ENCODE measurements at regions not wholly inside any gene's neighbourhood (a gene's known extent, or its start where the extent isn't known, plus 50 kb on each side); places are given as distances from the start of the nearest gene placed in this dataset.

DNA sequence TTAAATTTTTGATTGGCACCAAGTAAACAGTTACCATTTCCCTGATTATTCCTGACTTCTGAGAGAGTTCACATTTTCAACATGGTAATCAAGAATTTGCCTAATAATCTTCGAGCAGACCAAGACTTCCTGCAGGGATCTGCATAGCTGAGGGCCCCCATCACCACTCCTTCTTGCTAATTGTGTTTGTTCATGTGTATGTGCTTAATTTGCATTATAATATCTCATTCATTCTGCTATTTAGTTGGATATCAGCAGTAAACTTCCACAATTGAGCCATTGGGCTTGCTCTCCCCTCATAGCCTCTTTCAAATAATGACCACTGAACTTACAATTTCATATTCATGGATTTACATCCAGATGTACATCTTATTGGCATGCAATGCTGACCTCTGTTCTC lies 292.5 kb downstream of the SPATA18 start:
- Histone ChIP-seq H3K9me2 (ENCODE audit: low read depth, low read length) (no peaks in the 10 kb centered on the region), H3K36me3 (ENCODE audit: insufficient read depth, low read length) (no peaks in the 10 kb centered on the region), H3K9me3 (ENCODE audit: low read length) (no peaks in the 10 kb centered on the region), H3K4me3 (ENCODE audit: low read depth, low read length, poor library complexity, severe bottlenecking) (no peak overlapping the region), H3K4me1 (ENCODE audit: insufficient read depth, low read length, severe bottlenecking) (no peaks in the 10 kb centered on the region), H3K27me3 (ENCODE audit: insufficient read depth, low read length) (no peaks in the 10 kb centered on the region), H3K27ac (ENCODE audit: low read depth, low read length, poor library complexity, severe bottlenecking) (no peak overlapping the region), H2AFZ (ENCODE audit: low read length) (no peak overlapping the region), H3F3A (ENCODE audit: insufficient read depth, low read length) (no peaks in the 10 kb centered on the region), H3K79me2 (ENCODE audit: insufficient read depth, low read length) (no peaks in the 10 kb centered on the region), H3K4me2 (ENCODE audit: low read length) (no peak overlapping the region), H4K20me1 (ENCODE audit: insufficient read depth, low read length) (no peaks in the 10 kb centered on the region), H3K9ac (ENCODE audit: low read length) (no peak overlapping the region)
- TF ChIP-seq, protein P1, sequence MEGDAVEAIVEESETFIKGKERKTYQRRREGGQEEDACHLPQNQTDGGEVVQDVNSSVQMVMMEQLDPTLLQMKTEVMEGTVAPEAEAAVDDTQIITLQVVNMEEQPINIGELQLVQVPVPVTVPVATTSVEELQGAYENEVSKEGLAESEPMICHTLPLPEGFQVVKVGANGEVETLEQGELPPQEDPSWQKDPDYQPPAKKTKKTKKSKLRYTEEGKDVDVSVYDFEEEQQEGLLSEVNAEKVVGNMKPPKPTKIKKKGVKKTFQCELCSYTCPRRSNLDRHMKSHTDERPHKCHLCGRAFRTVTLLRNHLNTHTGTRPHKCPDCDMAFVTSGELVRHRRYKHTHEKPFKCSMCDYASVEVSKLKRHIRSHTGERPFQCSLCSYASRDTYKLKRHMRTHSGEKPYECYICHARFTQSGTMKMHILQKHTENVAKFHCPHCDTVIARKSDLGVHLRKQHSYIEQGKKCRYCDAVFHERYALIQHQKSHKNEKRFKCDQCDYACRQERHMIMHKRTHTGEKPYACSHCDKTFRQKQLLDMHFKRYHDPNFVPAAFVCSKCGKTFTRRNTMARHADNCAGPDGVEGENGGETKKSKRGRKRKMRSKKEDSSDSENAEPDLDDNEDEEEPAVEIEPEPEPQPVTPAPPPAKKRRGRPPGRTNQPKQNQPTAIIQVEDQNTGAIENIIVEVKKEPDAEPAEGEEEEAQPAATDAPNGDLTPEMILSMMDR (IDR thresholded peaks at IDR 0.05; ENCODE audit: low read length): no peak
- TF ChIP-seq EZH2 (IDR thresholded peaks at IDR 0.05; ENCODE audit: borderline replicate concordance, low read length): no peak

DNA sequence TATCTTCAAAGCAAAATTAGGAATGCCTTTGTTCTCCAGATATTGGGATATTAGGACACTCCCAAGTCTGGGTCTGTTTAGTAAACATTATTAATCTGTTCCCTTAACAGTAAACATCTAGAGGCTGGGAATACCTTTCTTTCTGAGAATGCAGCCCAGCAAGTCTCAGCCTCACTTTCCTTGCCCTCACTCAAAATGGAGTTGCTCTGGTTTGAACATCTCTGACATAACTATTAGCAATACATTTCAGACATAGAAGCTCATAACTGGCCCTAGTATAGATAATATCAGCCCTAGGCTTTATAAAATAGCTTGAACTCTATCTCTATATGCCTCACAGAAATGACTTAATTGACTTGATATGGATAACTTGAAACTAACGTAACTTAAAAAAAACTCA lies 299.8 kb downstream of the SPATA18 start:
- Histone ChIP-seq H3F3A (ENCODE audit: insufficient read depth, low read length) (no peaks in the 10 kb centered on the region), H3K9me2 (ENCODE audit: low read depth, low read length) (no peaks in the 10 kb centered on the region), H3K36me3 (ENCODE audit: insufficient read depth, low read length) (no peaks in the 10 kb centered on the region), H4K20me1 (ENCODE audit: insufficient read depth, low read length) (no peaks in the 10 kb centered on the region), H3K27me3 (ENCODE audit: insufficient read depth, low read length) (no peaks in the 10 kb centered on the region), H3K79me2 (ENCODE audit: insufficient read depth, low read length) (no peaks in the 10 kb centered on the region), H3K9ac (ENCODE audit: low read length) (no peak overlapping the region), H3K27ac (ENCODE audit: low read depth, low read length, poor library complexity, severe bottlenecking) (no peak overlapping the region), H3K4me2 (ENCODE audit: low read length) (no peak overlapping the region), H3K4me1 (ENCODE audit: insufficient read depth, low read length, severe bottlenecking) (no peaks in the 10 kb centered on the region), H2AFZ (ENCODE audit: low read length) (no peak overlapping the region), H3K4me3 (ENCODE audit: low read depth, low read length, poor library complexity, severe bottlenecking) (no peak overlapping the region), H3K9me3 (ENCODE audit: low read length) (no peaks in the 10 kb centered on the region)
- TF ChIP-seq, protein P1 (IDR thresholded peaks at IDR 0.05; ENCODE audit: low read length): no peak
- no peak for TF ChIP-seq EZH2 (IDR thresholded peaks at IDR 0.05; ENCODE audit: borderline replicate concordance, low read length)

DNA sequence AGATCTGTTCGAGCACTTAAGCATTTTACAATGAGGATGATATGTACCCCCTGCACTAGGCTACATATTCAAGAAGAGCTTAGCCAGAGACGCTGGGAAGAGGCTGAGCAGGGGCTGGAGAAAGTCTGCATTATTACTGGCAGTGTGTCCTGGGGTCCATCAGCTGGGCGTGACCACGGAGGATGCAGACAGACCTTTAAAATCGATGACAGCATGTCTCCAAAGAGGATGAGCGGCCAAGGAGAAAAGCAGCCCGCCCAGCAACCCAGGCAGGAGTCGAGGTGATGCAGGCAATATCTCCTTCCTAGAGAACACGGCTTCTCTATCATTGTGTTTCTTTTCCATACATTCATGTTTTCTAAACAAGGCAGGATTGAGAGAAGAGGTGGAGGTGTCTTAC lies 300.7 kb downstream of the USP46 start:
- TF ChIP-seq, protein P1 (IDR thresholded peaks at IDR 0.05; ENCODE audit: low read length): no peak
- no peak for TF ChIP-seq EZH2 (IDR thresholded peaks at IDR 0.05; ENCODE audit: borderline replicate concordance, low read length)
- Histone ChIP-seq H3K9me2 (ENCODE audit: low read depth, low read length) (no peaks in the 10 kb centered on the region), H3K4me2 (ENCODE audit: low read length) (no peak overlapping the region)

More for the DNA sequence above, 300.7 kb downstream of the USP46 start:
- Histone ChIP-seq H3K4me1 (ENCODE audit: insufficient read depth, low read length, severe bottlenecking) (no peaks in the 10 kb centered on the region), H3K79me2 (ENCODE audit: insufficient read depth, low read length) (no peaks in the 10 kb centered on the region), H3K9me3 (ENCODE audit: low read length) (no peaks in the 10 kb centered on the region), H3K36me3 (ENCODE audit: insufficient read depth, low read length) (no peaks in the 10 kb centered on the region), H4K20me1 (ENCODE audit: insufficient read depth, low read length) (no peaks in the 10 kb centered on the region), H3K27me3 (ENCODE audit: insufficient read depth, low read length) (no peaks in the 10 kb centered on the region), H3K9ac (ENCODE audit: low read length) (no peak overlapping the region), H3F3A (ENCODE audit: insufficient read depth, low read length) (no peaks in the 10 kb centered on the region), H2AFZ (ENCODE audit: low read length) (no peak overlapping the region), H3K27ac (ENCODE audit: low read depth, low read length, poor library complexity, severe bottlenecking) (no peak overlapping the region), H3K4me3 (ENCODE audit: low read depth, low read length, poor library complexity, severe bottlenecking) (no peak overlapping the region)
